HepG2 (cell line): ENCODE measurements at regions not wholly inside any gene's neighbourhood (a gene's known extent, or its start where the extent isn't known, plus 50 kb on each side); places are given as distances from the start of the nearest gene placed in this dataset.

Experiments used
- ATAC-seq: fragments of 200-7000 bp; cut with Tn5 transposase; 3 replicates; pipeline ENCODE4 v1.9.1; 2020; ENCODE audit warnings: mild to moderate bottlenecking, moderate library complexity
- BruUV-seq: library from RNA; stranded (reverse); fragments of 400-500 nt; replicated peaks from 2 replicates; lab custom pipeline; 2021; lab: Mats Ljungman, UMichigan
- CTCF ChIA-PET: fragments of 300-600 bp; formaldehyde crosslinking; extraction: SDS; loops from one replicate; lab custom pipeline; 2021; ENCODE audit warnings: low total read pairs, inconsistent platforms, low intra/inter-chr PET ratio; lab: Yijun Ruan, JAX
- POLR2A ChIA-PET: fragments of 350-600 bp; sonication (Branson Sonifier 250); formaldehyde crosslinking; loops from one replicate; lab custom pipeline; 2020; ENCODE audit warnings: antibody characterized with exemption, inconsistent platforms; lab: Yijun Ruan, JAX
- DNase-seq: peaks from one replicate; pipeline ENCODE4 v3.0.0-alpha.2; 2015; ENCODE audit warnings: low spot score
- FAIRE-seq: peaks from 3 replicates; lab custom pipeline; 2011; peaks lifted over from hg19 to GRCh38; lab: Jason Lieb, UNC
- H2AFZ ChIP-seq: one replicate; pipeline ENCODE4 v1.6.1; 2011; ENCODE audit warnings: low read length, inconsistent platforms
- H3K27ac ChIP-seq: fragments of 300-600 bp; 3 replicates; pipeline ENCODE4 v1.8.0; 2011; ENCODE audit warnings: mixed run types, mild to moderate bottlenecking, mixed read lengths, low read length, inconsistent platforms; ENCODE audit not compliant: insufficient read depth; ENCODE audit errors: extremely low read length
- H3K27me3 ChIP-seq, 2 experiments: fragments of 200-600 bp in 1 of 2; 2 replicates in 1 of 2; 3 replicates in 1 of 2; pipeline versions ENCODE4 v1.6.0 to v1.8.0; 2011; ENCODE audit warnings: low read length in 2 of 2, mild to moderate bottlenecking in 2 of 2, moderate library complexity in 2 of 2, inconsistent platforms in 1 of 2; ENCODE audit not compliant: insufficient read depth in 2 of 2, control insufficient read depth in 1 of 2
- H3K36me3 ChIP-seq, 2 experiments: fragments of 200-600 bp in 1 of 2; replicated peaks in 1 of 2; 2 replicates in 1 of 2; 3 replicates in 1 of 2; pipeline versions ENCODE4 v1.5.1 to v1.8.0; 2011; ENCODE audit warnings: low read length in 2 of 2, inconsistent platforms in 1 of 2; ENCODE audit not compliant: insufficient read depth in 2 of 2, control insufficient read depth in 1 of 2
- H3K4me1 ChIP-seq: 2 replicates; pipeline ENCODE4 v1.5.1; 2012; ENCODE audit warnings: low read length, inconsistent platforms; ENCODE audit not compliant: insufficient read depth
- H3K4me2 ChIP-seq: 2 replicates; pipeline ENCODE4 v1.6.0; 2011; ENCODE audit warnings: low read depth, low read length, inconsistent platforms
- H3K4me3 ChIP-seq, 3 experiments: fragments of 200-600 bp in 1 of 3; sonication (generic), shearing (Covaris generic) in 1 of 3; replicated peaks in 1 of 3; 2 replicates each; pipeline ENCODE4 v1.5.1; 2011 to 2016; ENCODE audit warnings: low read length in 3 of 3, inconsistent platforms in 2 of 3, low read depth in 2 of 3, mild to moderate bottlenecking in 2 of 3, control low read depth in 1 of 3, mixed read lengths in 1 of 3; ENCODE audit not compliant: insufficient read depth in 1 of 3
- H3K79me2 ChIP-seq: one replicate; pipeline ENCODE4 v1.6.1; 2011; ENCODE audit warnings: low read length, inconsistent platforms; ENCODE audit not compliant: insufficient read depth
- H3K9ac ChIP-seq: 2 replicates; pipeline ENCODE4 v1.6.0; 2011; ENCODE audit warnings: mild to moderate bottlenecking, low read depth, low read length, inconsistent platforms; ENCODE audit not compliant: insufficient read depth
- H3K9me3 ChIP-seq: 2 replicates; pipeline ENCODE4 v1.5.1; 2012; ENCODE audit warnings: mild to moderate bottlenecking, low read length
- H4K20me1 ChIP-seq: 2 replicates; pipeline ENCODE4 v1.6.0; 2011; ENCODE audit warnings: inconsistent platforms, mild to moderate bottlenecking, low read length, moderate library complexity; ENCODE audit not compliant: insufficient read depth
- GABPB1 ChIP-seq: IDR thresholded peaks from 2 replicates; pipeline ENCODE4 v1.6.1; 2016; ENCODE audit warnings: mild to moderate bottlenecking, missing genetic modification reagents, moderate library complexity, missing compliant biosample characterization
- HOXA5 ChIP-seq: sonication (generic); formaldehyde crosslinking; IDR thresholded peaks from 2 replicates; pipeline ENCODE4 v1.4.0; 2020; ENCODE audit warnings: missing genetic modification reagents
- RXRA ChIP-seq: sonication (generic); formaldehyde crosslinking; IDR thresholded peaks from 2 replicates; pipeline ENCODE4 v1.5.1; 2020; ENCODE audit warnings: missing genetic modification reagents
- SP1 ChIP-seq, 2 experiments: fragments of 450-650 bp in 1 of 2; sonication (generic) in 1 of 2; formaldehyde crosslinking in 1 of 2; IDR thresholded peaks; 2 replicates each; pipeline versions ENCODE4 v1.4.0 to v1.6.1; 2016 to 2020; ENCODE audit warnings: missing genetic modification reagents in 1 of 2
- ZMYM2 ChIP-seq: sonication (generic); formaldehyde crosslinking; IDR thresholded peaks from 2 replicates; pipeline ENCODE4 v1.8.0; 2022; ENCODE audit warnings: mild to moderate bottlenecking, missing genetic modification reagents
- ZNF337 ChIP-seq: sonication (generic); formaldehyde crosslinking; IDR thresholded peaks from 2 replicates; pipeline ENCODE4 v1.5.1; 2020; ENCODE audit warnings: missing genetic modification reagents, low read depth, mild to moderate bottlenecking, borderline replicate concordance
- ZNF598 ChIP-seq: sonication (generic); formaldehyde crosslinking; IDR thresholded peaks from 2 replicates; pipeline ENCODE4 v1.5.1; 2020; ENCODE audit warnings: mild to moderate bottlenecking, missing genetic modification reagents, borderline replicate concordance
- ZNF713 ChIP-seq: sonication (generic); formaldehyde crosslinking; IDR thresholded peaks from 2 replicates; pipeline ENCODE4 v1.4.0; 2020; ENCODE audit warnings: mild to moderate bottlenecking, missing genetic modification reagents
- ZSCAN29 ChIP-seq: sonication (generic); formaldehyde crosslinking; conservative IDR thresholded peaks from 2 replicates; pipeline ENCODE4 v1.4.0; 2020; ENCODE audit warnings: mild to moderate bottlenecking, missing genetic modification reagents
- WGBS: methylation state at CpG from one replicate; pipeline ENCODE4 v1.1.6; 2017; ENCODE audit warnings: low lambda C conversion rate; 5-methylcytosine and 5-hydroxymethylcytosine counted together
- in situ Hi-C: cut with HindIII; loops from 2 replicates; pipeline ENCODE4 v1.10.0; 2017; ENCODE audit warnings: low pct_unique_long_range_greater_than_20kb; ENCODE audit not compliant: extremely low pct_ligation_motif_present
- intact Hi-C: fragments of 100-400 bp; cut with micrococcal nuclease; formaldehyde crosslinking; loops from one replicate; pipeline ENCODE4 v1.10.0; 2022; ENCODE audit not compliant: unreplicated experiment
- TF ChIP-seq, protein P1 (sequence below): sonication (generic); formaldehyde crosslinking; IDR thresholded peaks from 2 replicates; pipeline ENCODE4 v1.8.0; 2022; ENCODE audit warnings: missing genetic modification reagents, mild to moderate bottlenecking, inconsistent platforms, borderline replicate concordance
- TF ChIP-seq, protein P2 (sequence below): sonication (generic); formaldehyde crosslinking; IDR thresholded peaks from 2 replicates; pipeline ENCODE4 v1.4.0; 2020; ENCODE audit warnings: mild to moderate bottlenecking, missing genetic modification reagents, borderline replicate concordance
- TF ChIP-seq, protein P3 (sequence below): sonication (generic); formaldehyde crosslinking; IDR thresholded peaks from 2 replicates; pipeline ENCODE4 v1.4.0; 2020; ENCODE audit warnings: mild to moderate bottlenecking, missing genetic modification reagents

DNA sequence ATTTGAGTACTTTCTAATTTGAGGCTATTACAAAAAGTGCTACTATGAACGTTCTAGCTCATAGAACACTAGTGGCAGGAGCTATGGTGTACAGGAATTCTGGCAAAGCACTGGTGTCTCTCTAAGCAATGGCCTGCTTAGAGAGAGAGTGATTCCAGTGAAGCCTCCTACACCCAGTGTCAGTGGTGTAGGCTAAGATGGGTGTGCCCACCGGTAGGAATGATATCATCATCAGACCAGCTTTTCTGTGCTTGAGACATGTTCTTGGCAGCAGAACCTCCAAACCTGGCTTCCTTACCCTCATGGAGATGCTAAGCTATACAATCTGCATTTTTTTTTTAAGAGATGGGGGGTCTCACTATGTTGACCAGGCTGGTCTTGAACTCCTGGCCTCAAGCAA, 370.3 kb downstream of the SOX9 start:
- POLR2A ChIA-PET, result interaction anchor here (0.9 to 1.1 kb wide), 2 partner anchors 11 to 370 kb away, joined by 4 read pairs; partner anchors contain the start of gene SOX9
- H3K36me3 ChIP-seq, result no peaks in the 10 kb centered on the region; a peak in 1 of 5 replicates
- H3K4me3 ChIP-seq, result no peak overlapping the region
- H3K27ac ChIP-seq, result no peak overlapping the region
- WGBS, result 96% methylated on average over 2 of the region's 2 CpGs
- CTCF ChIA-PET, result no interaction called here
- no peaks in the 10 kb centered on the region for H3K27me3 ChIP-seq
- H2AFZ ChIP-seq, result no peak overlapping the region
- in situ Hi-C loops (no loop called here), intact Hi-C loops (no loop called here)
- ATAC-seq, result no peak
- BruUV-seq, result no TSS peak
- H3K79me2 ChIP-seq, result peaks cover 92% of the 10 kb centered on the region
- H3K4me2 ChIP-seq, result no peak overlapping the region
- peaks cover 79% of the 10 kb centered on the region for H3K4me1 ChIP-seq
- no peak for DNase-seq
- peaks cover 14% of the 10 kb centered on the region; the same call in 1 of the 2 replicates for H4K20me1 ChIP-seq
- H3K9me3 ChIP-seq, result no peaks in the 10 kb centered on the region
- no peak for FAIRE-seq
- no peak overlapping the region for H3K9ac ChIP-seq
- TF ChIP-seq, protein P1, sequence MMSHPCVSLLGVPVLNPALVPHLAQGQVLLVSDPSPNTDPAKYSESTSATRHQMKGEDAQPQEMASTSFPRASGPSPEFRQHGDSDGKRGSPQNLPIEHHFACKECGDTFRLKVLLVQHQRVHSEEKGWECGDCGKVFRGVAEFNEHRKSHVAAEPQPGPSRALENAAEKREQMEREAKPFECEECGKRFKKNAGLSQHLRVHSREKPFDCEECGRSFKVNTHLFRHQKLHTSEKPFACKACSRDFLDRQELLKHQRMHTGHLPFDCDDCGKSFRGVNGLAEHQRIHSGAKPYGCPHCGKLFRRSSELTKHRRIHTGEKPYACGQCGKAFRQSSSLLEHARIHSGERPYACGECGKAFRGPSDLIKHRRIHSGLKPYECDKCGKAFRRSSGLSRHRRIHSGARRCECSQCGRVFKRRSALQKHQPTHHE, result no peak
- TF ChIP-seq ZNF337 (CRISPR knock-in tag) (no peak), ZMYM2 (CRISPR knock-in tag) (no peak), SP1 (IDR thresholded peaks at IDR 0.05) (no peak), SP1 (CRISPR knock-in tag; IDR thresholded peaks at IDR 0.05) (no peak), ZSCAN29 (CRISPR knock-in tag) (no peak), ZNF598 (CRISPR knock-in tag) (no peak), ZNF713 (CRISPR knock-in tag) (no peak), GABPB1 (CRISPR knock-in tag) (no peak), RXRA (CRISPR knock-in tag) (no peak), HOXA5 (no peak)
- TF ChIP-seq, protein P2, sequence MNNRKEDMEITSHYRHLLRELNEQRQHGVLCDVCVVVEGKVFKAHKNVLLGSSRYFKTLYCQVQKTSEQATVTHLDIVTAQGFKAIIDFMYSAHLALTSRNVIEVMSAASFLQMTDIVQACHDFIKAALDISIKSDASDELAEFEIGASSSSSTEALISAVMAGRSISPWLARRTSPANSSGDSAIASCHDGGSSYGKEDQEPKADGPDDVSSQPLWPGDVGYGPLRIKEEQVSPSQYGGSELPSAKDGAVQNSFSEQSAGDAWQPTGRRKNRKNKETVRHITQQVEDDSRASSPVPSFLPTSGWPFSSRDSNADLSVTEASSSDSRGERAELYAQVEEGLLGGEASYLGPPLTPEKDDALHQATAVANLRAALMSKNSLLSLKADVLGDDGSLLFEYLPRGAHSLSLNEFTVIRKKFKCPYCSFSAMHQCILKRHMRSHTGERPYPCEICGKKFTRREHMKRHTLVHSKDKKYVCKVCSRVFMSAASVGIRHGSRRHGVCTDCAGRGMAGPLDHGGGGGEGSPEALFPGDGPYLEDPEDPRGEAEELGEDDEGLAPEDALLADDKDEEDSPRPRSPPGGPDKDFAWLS (CRISPR knock-in tag), result no peak
- TF ChIP-seq, protein P3, sequence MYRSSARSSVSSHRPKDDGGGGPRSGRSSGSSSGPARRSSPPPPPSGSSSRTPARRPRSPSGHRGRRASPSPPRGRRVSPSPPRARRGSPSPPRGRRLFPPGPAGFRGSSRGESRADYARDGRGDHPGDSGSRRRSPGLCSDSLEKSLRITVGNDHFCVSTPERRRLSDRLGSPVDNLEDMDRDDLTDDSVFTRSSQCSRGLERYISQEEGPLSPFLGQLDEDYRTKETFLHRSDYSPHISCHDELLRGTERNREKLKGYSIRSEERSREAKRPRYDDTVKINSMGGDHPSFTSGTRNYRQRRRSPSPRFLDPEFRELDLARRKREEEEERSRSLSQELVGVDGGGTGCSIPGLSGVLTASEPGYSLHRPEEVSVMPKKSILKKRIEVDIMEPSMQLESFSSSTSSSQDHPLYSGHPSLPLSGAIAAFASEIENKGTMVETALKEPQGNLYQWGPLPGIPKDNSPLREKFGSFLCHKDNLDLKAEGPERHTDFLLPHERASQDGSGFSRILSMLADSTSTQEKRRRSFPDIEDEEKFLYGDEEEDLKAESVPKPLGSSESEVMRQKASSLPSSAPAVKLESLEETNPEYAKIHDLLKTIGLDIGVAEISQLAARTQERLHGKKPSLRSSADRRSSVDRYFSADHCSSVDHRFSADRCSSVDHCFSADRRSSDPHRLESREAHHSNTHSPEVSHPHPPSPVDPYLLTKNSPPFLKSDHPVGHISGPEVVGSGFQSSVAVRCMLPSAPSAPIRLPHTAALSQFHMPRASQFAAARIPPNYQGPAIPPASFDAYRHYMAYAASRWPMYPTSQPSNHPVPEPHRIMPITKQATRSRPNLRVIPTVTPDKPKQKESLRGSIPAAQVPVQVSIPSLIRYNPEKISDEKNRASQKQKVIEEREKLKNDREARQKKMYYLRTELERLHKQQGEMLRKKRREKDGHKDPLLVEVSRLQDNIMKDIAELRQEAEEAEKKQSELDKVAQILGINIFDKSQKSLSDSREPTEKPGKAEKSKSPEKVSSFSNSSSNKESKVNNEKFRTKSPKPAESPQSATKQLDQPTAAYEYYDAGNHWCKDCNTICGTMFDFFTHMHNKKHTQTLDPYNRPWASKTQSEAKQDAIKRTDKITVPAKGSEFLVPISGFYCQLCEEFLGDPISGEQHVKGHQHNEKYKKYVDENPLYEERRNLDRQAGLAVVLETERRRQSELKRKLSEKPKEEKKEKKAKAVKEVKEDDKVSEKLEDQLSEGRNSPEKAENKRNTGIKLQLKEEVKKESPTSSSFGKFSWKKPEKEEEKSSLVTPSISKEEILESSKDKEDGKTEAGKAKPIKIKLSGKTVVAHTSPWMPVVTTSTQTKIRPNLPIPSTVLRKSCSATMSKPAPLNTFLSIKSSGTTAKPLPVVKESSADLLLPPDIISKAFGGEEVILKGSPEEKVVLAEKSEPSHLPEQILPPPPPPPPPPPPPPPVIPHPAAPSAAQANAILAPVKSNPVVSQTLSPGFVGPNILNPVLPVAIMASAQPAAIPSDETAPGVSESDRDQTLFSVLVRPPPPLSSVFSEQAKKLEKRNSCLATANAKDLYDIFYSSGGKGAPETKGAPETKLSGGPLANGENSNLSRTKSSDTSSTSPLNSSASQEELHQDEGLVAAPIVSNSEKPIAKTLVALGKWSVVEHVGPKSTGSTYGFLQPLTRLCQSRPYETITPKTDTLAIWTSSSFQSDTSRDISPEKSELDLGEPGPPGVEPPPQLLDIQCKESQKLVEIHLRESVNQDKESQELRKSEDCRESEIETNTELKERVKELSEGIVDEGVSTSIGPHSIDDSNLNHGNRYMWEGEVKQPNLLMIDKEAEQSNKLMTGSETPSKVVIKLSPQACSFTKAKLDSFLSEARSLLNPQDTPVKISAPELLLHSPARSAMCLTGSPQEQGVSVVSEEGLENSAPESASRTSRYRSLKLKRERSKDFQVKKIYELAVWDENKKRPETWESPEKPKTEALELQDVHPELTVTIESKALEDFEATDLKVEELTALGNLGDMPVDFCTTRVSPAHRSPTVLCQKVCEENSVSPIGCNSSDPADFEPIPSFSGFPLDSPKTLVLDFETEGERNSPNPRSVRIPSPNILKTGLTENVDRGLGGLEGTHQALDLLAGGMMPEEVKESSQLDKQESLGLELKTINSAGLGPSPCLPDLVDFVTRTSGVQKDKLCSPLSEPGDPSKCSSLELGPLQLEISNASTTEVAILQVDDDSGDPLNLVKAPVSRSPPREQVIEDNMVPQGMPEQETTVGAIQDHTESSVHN, result no peak
